Adrenal gland (tissue), 9 donors: ENCODE measurements at regions not wholly inside any gene's neighbourhood (a gene's known extent, or its start where the extent isn't known, plus 50 kb on each side); places are given as distances from the start of the nearest gene placed in this dataset.

ENCODE experiments used
- DNase-seq, 7 donors: peaks; one replicate each; pipeline ENCODE4 v3.0.0-alpha.2; 2019 to 2020
- H3K27ac ChIP-seq, 5 donors: fragments of 200-600 bp; sonication (generic) in 4 of 5; 1 replicate in 3 of 5; 2 replicates in 2 of 5; pipeline versions ENCODE4 v1.5.1 to v1.8.0; 2016 to 2020; ENCODE audit warnings: mild to moderate bottlenecking in 1 of 5
- H3K27me3 ChIP-seq: fragments of 200-600 bp; 2 replicates; pipeline ENCODE4 v1.8.0; 2021
- H3K36me3 ChIP-seq, 2 donors: fragments of 200-600 bp; replicated peaks in 1 of 2; 1 replicate in 1 of 2; 2 replicates in 1 of 2; pipeline versions ENCODE4 v1.5.1 to v1.8.0; 2018 to 2022
- H3K4me1 ChIP-seq, 2 donors: fragments of 200-600 bp; replicated peaks in 1 of 2; 1 replicate in 1 of 2; 2 replicates in 1 of 2; pipeline versions ENCODE4 v1.5.1 to v1.8.0; 2018 to 2021
- H3K4me3 ChIP-seq, 4 donors: fragments of 200-600 bp; sonication (generic) in 3 of 4; one replicate each; pipeline ENCODE4 v1.5.1; 2016 to 2018
- H3K9me3 ChIP-seq, 3 donors: fragments of 200-600 bp; sonication (generic) in 1 of 3; replicated peaks in 1 of 3; 1 replicate in 2 of 3; 2 replicates in 1 of 3; pipeline versions ENCODE4 v1.5.1 to v1.8.0; 2016 to 2021
- CTCF ChIP-seq, 6 experiments: fragments of 450-650 bp in 4 of 6; fragments of 200-600 bp in 2 of 6; sonication (generic) in 1 of 6; IDR thresholded peaks; 1 replicate in 5 of 6; 2 replicates in 1 of 6; pipeline versions ENCODE4 v1.5.1 to v1.8.0; 2016 to 2021; ENCODE audit warnings: antibody characterized with exemption in 6 of 6, mild to moderate bottlenecking in 2 of 6, moderate library complexity in 1 of 6
- POLR2A ChIP-seq, 2 donors: fragments of 450-650 bp; IDR thresholded peaks; one replicate each; pipeline ENCODE4 v1.6.1; 2017; ENCODE audit warnings: antibody characterized with exemption in 2 of 2, mild to moderate bottlenecking in 2 of 2, moderate library complexity in 1 of 2
- WGBS, 4 donors: extraction: QIAGEN DNeasy Blood & Tissue Kit in 2 of 4; methylation state at CpG; one replicate each; pipeline versions ENCODE4 v1.1.5 to v1.1.7; 2013 to 2017; 5-methylcytosine and 5-hydroxymethylcytosine counted together
- intact Hi-C, 2 donors: fragments of 100-400 bp; cut with DNase I; formaldehyde crosslinking; loops; one replicate each; pipeline versions ENCODE4 v1.14.1 to v1.15.0; 2022 to 2023
- donor health status: healthy with polysubstance abuse.
- donor health status: Bipolar disorder and iron deficiency.
- donor health status: DM: yes; HTN: yes; CAD: no.
- donor health status: DM: no; HTN: no; CAD: no.
- donor health status: DM: no; HTN: no; CAD: no.

- 73 to 88% (median 81%) methylated on average over 3 of the region's 3 CpGs for WGBS, 4 donors
- H3K9me3 ChIP-seq = no peaks in the 10 kb centered on the region
- H3K36me3 ChIP-seq = no peaks in the 10 kb centered on the region
- DNase-seq = no peak
- intact Hi-C loops = no loop called here
- TF ChIP-seq POLR2A (IDR thresholded peaks at IDR 0.05) = no peak
- TF ChIP-seq CTCF (IDR thresholded peaks at IDR 0.05) = no peak
- no peak overlapping the region for H3K27ac ChIP-seq
- H3K4me3 ChIP-seq = no peak overlapping the region
- no peaks in the 10 kb centered on the region for H3K27me3 ChIP-seq
- no peaks in the 10 kb centered on the region for H3K4me1 ChIP-seq
These were observed 542.5 kb downstream of the OMA1 start for GRCh38 chr1:58003988-58004387.

GRCh38 chr1:58003059-58003458, 543.5 kb downstream of the OMA1 start:
- WGBS, 4 donors = 68 to 81% (median 76%) methylated on average over 3 of the region's 3 CpGs
- Histone ChIP-seq H3K27me3 (no peaks in the 10 kb centered on the region), H3K9me3 (no peaks in the 10 kb centered on the region), H3K4me3 (no peak overlapping the region), H3K4me1 (no peaks in the 10 kb centered on the region), H3K36me3 (no peaks in the 10 kb centered on the region), H3K27ac (no peak overlapping the region)
- intact Hi-C loops = no loop called here
- TF ChIP-seq POLR2A (IDR thresholded peaks at IDR 0.05) (no peak), CTCF (IDR thresholded peaks at IDR 0.05) (no peak)
- DNase-seq = no peak

GRCh38 chr1:58000821-58001220, 545.7 kb downstream of the OMA1 start:
- H3K27me3 ChIP-seq = no peaks in the 10 kb centered on the region
- H3K9me3 ChIP-seq = no peaks in the 10 kb centered on the region
- H3K4me1 ChIP-seq = no peaks in the 10 kb centered on the region
- no peak overlapping the region for H3K27ac ChIP-seq
- 60 to 85% (median 68%) methylated on average over 1 of the region's 1 CpG for WGBS, 4 donors
- no peak overlapping the region for H3K4me3 ChIP-seq
- intact Hi-C loops = no loop called here
- TF ChIP-seq POLR2A (IDR thresholded peaks at IDR 0.05) (no peak), CTCF (IDR thresholded peaks at IDR 0.05) (no peak)
- H3K36me3 ChIP-seq = no peaks in the 10 kb centered on the region
- DNase-seq = no peak

GRCh38 chr1:58000116-58000515, 546.4 kb downstream of the OMA1 start:
- WGBS, 4 donors = 52 to 64% (median 59%) methylated on average over 1 of the region's 1 CpG
- Histone ChIP-seq H3K4me1 (no peaks in the 10 kb centered on the region), H3K4me3 (no peak overlapping the region), H3K36me3 (no peaks in the 10 kb centered on the region), H3K9me3 (no peaks in the 10 kb centered on the region), H3K27ac (no peak overlapping the region), H3K27me3 (no peaks in the 10 kb centered on the region)
- DNase-seq = no peak
- TF ChIP-seq CTCF (IDR thresholded peaks at IDR 0.05) (no peak), POLR2A (IDR thresholded peaks at IDR 0.05) (no peak)
- intact Hi-C loops = no loop called here
